WI38 (cell line): ENCODE measurements at regions not wholly inside any gene's neighbourhood (a gene's known extent, or its start where the extent isn't known, plus 50 kb on each side); places are given as distances from the start of the nearest gene placed in this dataset.

Experiments
- H3K4me3 ChIP-seq: 2 replicates; pipeline ENCODE4 v1.5.1; 2011; ENCODE audit warnings: low read depth, mild to moderate bottlenecking, control low read depth, low read length
- CTCF ChIP-seq: IDR thresholded peaks from 2 replicates; pipeline ENCODE4 v1.5.1; 2012; ENCODE audit warnings: low read depth, mild to moderate bottlenecking, control low read depth, low read length

- no peak for TF ChIP-seq CTCF
Observed at GRCh38 chr20:57792386-57793080, 82.7 kb upstream of the PMEPA1 start.

GRCh38 chr20:57791966-57792365 is 82.2 kb upstream of the PMEPA1 start:
- no peak overlapping the region for H3K4me3 ChIP-seq
- no peak for TF ChIP-seq CTCF

More at GRCh38 chr20:57792386-57793080, 82.7 kb upstream of the PMEPA1 start:
- H3K4me3 ChIP-seq = no peak overlapping the region

- H3K4me3 ChIP-seq = no peak overlapping the region
- TF ChIP-seq CTCF = no peak
Observed at GRCh38 chr20:57791178-57791962, 81.6 kb upstream of the PMEPA1 start.

GRCh38 chr20:57790176-57790575 is 80.4 kb upstream of the PMEPA1 start:
- H3K4me3 ChIP-seq = no peak overlapping the region
- no peak for TF ChIP-seq CTCF

- no peak overlapping the region for H3K4me3 ChIP-seq
- no peak for TF ChIP-seq CTCF
Observed at GRCh38 chr20:57788936-57789613, 79.3 kb upstream of the PMEPA1 start.

GRCh38 chr20:57787990-57788781 is 78.4 kb upstream of the PMEPA1 start:
- no peak overlapping the region for H3K4me3 ChIP-seq
- no peak for TF ChIP-seq CTCF
